GM12891 (cell line): ENCODE measurements at regions not wholly inside any gene's neighbourhood (a gene's known extent, or its start where the extent isn't known, plus 50 kb on each side); places are given as distances from the start of the nearest gene placed in this dataset.

Source experiments
- DNase-seq: peaks from one replicate; pipeline ENCODE4 v3.0.0; 2011; ENCODE audit warnings: low spot score; ENCODE audit not compliant: insufficient read length
- FAIRE-seq: peaks from 2 replicates; lab custom pipeline; 2011; peaks lifted over from hg19 to GRCh38; lab: Jason Lieb, UNC
- PAX5 ChIP-seq: IDR thresholded peaks from 2 replicates; pipeline ENCODE4 v1.6.1; 2011; ENCODE audit warnings: low read length, moderate library complexity, mild to moderate bottlenecking; ENCODE audit not compliant: insufficient read depth, severe bottlenecking
- POLR2A ChIP-seq: IDR thresholded peaks from 2 replicates; pipeline ENCODE4 v1.6.1; 2011; ENCODE audit warnings: low read depth, low read length, control low read depth
- POLR2AphosphoS5 ChIP-seq: IDR thresholded peaks from 2 replicates; pipeline ENCODE4 v1.6.1; 2011; ENCODE audit warnings: low read depth, low read length, control low read depth
- POU2F2 ChIP-seq: IDR thresholded peaks from 2 replicates; pipeline ENCODE4 v1.6.1; 2011; ENCODE audit warnings: low read depth, mild to moderate bottlenecking, control low read depth, low read length, moderate library complexity
- SPI1 ChIP-seq: IDR thresholded peaks from 2 replicates; pipeline ENCODE4 v1.6.1; 2011; ENCODE audit warnings: low read depth, low read length, control low read depth
- TAF1 ChIP-seq: IDR thresholded peaks from 2 replicates; pipeline ENCODE4 v1.6.1; 2011; ENCODE audit warnings: low read depth, low read length, control low read depth

DNA sequence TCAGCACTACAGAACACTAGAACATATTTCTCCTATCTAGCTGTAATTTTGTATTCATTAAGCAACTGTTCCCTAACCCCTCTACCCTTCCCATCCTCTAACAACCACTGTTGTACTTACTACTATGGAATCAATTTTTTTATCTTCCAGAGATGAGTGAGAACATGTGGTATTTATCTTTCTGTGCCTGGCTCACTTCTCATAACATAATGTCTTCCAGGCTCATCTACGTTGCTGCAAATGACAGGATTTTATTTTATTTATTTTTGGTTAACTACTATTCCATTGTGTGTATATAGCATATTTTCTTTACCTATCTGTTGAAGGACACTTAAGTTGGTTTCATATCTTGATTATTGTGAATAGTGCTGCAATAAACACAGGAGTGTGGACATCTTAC lies 200.9 kb upstream of the CHRM2 start:
- FAIRE-seq (no peak), DNase-seq (no peak)
- TF ChIP-seq PAX5 (no peak), POLR2AphosphoS5 (no peak), TAF1 (no peak), SPI1 (no peak), POU2F2 (no peak), POLR2A (no peak)

DNA sequence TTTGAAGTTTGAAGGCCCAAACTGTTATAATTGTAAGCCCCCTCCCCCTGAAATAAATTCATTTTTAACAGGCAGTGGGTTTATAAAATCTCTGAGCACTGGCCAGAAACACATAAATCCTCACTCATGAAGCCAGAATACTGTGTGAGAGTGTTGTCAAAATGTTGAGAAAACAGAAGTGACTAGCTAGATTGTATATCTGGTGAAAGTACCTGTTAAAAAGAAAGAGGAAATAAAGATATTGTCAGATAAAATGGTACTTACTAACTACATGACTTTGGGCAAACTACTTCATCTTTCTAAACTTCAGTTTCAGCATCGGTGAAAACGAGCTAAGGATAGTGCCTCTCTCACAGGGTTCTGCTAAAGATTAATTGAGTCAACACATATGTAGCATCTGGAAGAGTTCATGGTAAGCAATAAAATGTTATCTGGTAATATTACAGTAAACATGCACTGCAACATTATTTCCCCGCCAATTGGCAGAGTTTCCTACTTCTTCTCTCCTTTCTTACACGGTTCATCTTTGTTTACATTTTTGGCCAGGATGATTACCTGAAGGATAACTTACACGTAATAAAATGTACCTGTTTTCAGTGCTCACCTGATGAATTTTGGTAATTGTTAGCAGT lies 202.5 kb upstream of the CHRM2 start:
- FAIRE-seq: no peak
- DNase-seq: no peak

DNA sequence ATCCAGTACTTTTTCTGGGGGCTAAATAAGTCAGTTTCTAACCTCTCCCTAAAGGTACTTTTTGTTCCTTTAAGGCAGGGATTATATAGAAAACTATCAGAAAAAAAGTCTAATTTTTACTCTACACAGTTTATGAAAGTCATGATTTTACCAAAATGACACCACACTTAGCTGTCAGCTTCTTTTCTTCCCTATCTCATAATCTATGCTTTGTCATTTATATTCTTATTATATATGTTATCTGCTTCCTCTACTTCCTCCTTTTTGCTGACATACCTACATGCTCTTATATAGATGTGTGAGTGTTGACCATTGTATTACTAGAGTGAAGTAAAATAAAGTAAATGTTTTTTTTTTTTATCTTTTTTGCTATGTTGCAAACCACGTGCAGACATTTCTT lies 203.9 kb upstream of the CHRM2 start:
- TF ChIP-seq SPI1: no peak
- TF ChIP-seq PAX5: no peak
- no peak for FAIRE-seq
- no peak for DNase-seq

More for the DNA sequence above, 202.5 kb upstream of the CHRM2 start:
- TF ChIP-seq TAF1 (no peak), POU2F2 (no peak), PAX5 (no peak), POLR2A (no peak), SPI1 (no peak)

DNA sequence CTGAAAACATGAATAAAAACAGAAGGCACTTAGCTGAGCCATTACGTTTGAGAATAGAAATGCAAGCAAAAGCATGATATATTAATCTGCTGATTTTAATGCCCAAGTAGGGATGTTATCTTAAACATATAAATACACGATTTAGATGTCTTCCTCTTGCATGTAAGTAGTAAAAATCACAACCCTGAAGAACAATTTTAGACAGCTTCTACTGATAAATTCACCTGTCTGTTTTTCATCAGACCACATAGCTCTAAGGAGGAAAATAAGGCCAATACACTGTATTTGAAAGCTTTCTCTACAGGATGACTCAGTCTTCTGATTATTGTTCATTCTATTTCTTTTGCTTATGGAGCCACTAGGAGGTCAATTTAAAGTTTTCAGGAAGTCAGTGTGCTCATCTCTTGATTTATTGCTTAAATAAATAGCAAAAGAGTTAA lies 210.9 kb upstream of the CHRM2 start:
- DNase-seq: no peak
- TF ChIP-seq POLR2A (no peak), TAF1 (no peak), PAX5 (no peak), POU2F2 (no peak), POLR2AphosphoS5 (no peak), SPI1 (no peak)
- no peak for FAIRE-seq

DNA sequence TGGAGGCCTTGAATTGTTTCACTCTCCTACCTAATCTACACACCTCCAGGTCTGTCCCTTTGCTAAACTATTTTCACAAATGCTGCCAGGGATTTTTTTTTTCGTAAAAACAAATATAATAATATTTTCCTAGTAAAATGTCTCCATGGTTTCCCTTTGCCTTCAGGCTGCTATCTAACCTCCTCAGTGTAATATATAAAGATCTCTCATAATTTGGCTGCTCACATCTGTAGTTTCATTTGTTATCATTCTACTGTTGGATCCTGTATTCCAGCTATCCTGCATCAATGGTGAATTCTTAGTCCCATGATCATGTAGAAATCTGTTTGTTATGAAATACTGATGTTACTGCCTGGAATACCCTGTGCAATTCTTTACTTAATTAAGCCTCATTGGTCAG lies 211.9 kb upstream of the CHRM2 start:
- DNase-seq: no peak
- TF ChIP-seq POU2F2 (no peak), POLR2A (no peak), POLR2AphosphoS5 (no peak), TAF1 (no peak), SPI1 (no peak), PAX5 (no peak)
- no peak for FAIRE-seq

DNA sequence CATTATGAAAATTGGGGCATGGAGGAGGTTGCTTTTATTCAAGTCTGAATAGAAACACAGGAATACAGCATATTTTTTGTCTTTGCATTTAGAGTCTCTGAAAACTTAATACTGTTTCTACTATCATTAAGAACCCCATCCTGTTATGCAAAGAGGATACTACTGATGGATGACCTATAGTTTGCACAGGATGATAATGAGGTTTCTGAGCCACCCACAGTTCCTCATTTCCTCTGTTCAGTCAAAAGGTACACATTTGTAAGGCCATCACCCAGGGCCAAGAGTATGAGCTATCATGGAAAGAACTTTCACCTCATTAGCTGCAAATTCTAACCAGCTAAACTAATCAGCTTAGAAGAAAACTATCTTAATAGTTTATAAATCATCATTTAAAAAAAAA lies 213.0 kb upstream of the CHRM2 start:
- DNase-seq (no peak), FAIRE-seq (no peak)
- TF ChIP-seq POLR2AphosphoS5 (no peak), SPI1 (peak; percentile 45)

DNA sequence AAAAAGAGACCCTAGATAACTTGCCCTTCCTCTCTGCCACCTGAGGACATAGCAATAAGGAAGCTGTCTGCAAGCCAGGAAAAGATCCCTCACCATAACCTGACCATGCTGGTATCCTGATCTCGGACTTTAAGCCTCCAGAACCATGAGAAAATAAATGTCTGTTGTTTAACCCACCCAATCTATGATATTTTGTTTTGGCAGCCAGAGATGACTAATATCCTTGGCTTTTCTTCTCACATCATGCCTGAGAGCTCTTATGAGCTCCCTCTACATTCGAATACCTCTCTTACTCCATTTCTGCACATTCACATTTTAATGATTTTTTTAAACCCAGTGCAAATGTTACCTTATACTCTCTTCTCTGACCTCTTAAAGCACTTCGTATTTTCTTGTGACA lies 214.0 kb upstream of the CHRM2 start:
- TF ChIP-seq POLR2A (no peak), PAX5 (no peak), TAF1 (no peak), POU2F2 (no peak), POLR2AphosphoS5 (no peak), SPI1 (no peak)
- FAIRE-seq (no peak), DNase-seq (no peak)

DNA sequence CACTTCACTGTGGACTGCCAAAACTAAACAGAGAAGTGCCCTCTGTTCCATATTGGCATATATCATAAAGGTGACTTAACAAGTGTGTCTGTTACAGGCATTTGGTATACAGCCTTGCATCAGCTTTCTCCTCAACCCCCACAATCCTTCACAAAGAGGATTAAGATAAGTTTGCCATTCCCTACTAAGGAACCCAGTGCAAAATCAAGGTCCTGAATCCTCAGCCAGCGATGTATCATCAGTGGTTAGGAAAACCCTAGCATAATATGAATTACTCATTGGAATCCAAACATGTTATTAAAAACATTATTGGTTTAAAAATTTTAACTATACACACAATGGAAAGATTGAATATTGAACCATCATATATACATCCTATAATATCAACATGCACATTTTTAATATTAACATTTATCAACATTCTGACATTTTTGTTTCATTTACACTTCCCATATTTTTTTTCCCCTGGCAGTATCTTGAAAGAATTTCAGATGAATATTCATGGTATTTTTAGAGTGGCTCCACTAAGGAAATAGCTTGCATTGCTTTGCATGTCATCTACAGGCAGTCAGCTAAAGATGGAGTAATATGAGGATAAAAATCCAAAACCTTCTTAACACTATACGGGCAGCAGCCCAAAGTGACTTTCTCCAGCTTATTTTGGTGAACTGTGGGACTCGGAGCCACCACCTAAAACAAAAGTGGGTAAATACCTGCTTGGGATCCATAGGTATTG lies 215.6 kb upstream of the CHRM2 start:
- FAIRE-seq: no peak
- TF ChIP-seq SPI1 (no peak), PAX5 (no peak), POU2F2 (no peak), TAF1 (no peak), POLR2AphosphoS5 (no peak), POLR2A (no peak)
- DNase-seq: no peak

DNA sequence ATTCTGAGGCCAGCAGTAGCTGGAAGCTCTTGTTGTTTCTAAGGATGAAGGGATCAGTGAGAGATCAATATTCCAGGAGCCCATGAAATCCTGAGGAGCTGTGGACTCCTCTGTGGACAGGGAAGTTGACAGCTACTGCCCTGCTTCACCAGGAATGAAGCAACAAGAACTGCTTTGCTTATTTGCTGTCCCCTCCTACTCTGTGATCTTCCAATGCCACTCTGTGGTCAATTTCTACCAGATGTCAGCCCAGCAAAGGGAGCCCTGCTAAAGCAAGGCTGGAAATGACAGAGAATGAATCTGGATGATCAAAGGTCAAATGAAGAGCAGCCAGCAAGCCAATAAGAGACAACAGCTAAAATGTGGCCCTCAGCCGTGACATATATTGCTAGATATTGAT lies 227.5 kb upstream of the CHRM2 start:
- FAIRE-seq (no peak), DNase-seq (no peak)
- no peak for TF ChIP-seq POU2F2
- no peak for TF ChIP-seq SPI1

DNA sequence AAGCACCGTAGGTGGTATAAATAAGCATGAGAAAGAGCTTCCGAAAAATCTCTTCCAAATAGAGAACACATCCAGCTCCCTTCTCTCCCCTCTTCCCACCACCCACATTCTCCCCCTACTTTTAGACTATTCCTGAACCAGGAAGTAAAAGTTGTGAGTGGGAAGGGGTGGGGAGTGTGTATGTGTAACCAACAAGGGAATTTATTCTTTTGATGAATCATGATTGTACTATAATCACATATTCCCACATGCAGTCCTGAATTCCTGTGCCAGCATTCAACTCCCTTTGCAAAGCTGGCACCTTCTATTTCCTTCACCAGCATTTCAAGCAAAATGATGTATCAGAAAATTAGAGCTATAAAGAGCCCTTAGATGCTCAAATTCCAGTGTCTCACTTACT lies 230.6 kb upstream of the CHRM2 start:
- FAIRE-seq: no peak
- TF ChIP-seq POLR2AphosphoS5: no peak
- no peak for TF ChIP-seq POU2F2
- no peak for TF ChIP-seq SPI1
- TF ChIP-seq PAX5: no peak
- no peak for TF ChIP-seq POLR2A
- TF ChIP-seq TAF1: no peak
- DNase-seq: no peak

DNA sequence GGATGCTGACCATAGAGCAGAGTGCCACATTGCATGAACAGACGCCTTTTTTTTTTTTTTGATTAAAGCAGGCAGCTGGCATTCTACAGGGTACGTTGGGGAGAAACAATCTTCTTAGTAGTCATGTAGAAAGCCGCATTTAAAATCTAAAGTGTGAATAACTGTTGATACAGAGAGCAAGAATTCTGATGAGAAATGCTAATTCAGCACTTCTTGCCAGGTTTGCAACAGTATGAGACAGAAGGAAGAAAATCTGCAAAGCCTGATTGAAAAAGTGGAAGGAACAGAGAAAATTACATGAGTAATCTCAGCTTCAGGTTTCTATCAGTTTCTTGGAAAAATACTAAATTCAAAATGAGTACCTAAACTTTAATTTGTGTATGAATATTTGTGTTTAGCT lies 232.7 kb upstream of the CHRM2 start:
- TF ChIP-seq POLR2A: no peak
- no peak for TF ChIP-seq POU2F2
- no peak for TF ChIP-seq TAF1
- TF ChIP-seq SPI1: no peak
- no peak for TF ChIP-seq POLR2AphosphoS5
- no peak for FAIRE-seq
- DNase-seq: no peak

DNA sequence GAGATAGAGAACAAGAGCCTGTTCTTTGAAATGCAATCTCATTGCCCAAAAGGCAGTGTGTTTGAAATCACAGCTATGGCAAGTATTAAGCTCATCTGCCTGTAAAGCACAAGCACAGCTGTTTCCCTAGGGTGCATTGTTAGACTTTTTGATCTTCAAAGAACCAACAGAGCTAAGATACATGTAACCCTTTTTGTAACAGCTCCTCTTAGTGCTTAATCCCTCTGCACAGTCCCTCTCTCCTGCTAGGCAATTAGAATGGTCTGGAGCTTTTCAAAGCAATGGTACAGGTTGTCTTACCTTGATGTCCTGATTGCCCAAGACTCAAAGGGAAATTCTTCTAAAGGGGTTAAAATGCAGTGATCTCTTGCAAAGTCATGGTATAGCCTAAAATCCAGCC lies 249.6 kb upstream of the CHRM2 start:
- DNase-seq (no peak), FAIRE-seq (no peak)
- TF ChIP-seq POLR2AphosphoS5: no peak
- TF ChIP-seq POLR2A: no peak
- no peak for TF ChIP-seq SPI1
- TF ChIP-seq PAX5: no peak
- no peak for TF ChIP-seq TAF1
- TF ChIP-seq POU2F2: no peak
